ENCODE measurements at regions not wholly inside any gene's neighbourhood (a gene's known extent, or its start where the extent isn't known, plus 50 kb on each side); places are given as distances from the start of the nearest gene placed in this dataset.

DNA sequence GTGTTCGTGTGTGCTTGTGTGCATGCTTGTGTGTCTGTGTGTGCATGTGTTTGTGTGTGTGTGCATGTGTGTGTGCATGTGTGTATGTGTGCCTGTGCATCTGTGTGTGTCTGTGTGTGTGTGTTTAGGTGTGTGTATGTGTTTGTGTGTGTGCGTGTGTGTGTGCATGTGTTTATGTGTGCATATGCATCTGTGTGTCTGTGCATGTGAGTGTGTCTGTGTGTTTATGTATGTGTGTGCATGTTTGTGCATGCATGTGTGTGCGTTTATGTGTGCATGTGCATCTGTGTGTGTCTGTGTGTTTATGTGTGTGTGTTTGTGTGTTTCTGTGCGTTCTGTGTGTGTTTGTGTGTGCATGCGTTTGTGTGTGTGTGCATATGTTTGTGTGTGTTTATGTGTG lies 106.6 kb upstream of the TNRC6C start:
- TF ChIP-seq, protein P1, sequence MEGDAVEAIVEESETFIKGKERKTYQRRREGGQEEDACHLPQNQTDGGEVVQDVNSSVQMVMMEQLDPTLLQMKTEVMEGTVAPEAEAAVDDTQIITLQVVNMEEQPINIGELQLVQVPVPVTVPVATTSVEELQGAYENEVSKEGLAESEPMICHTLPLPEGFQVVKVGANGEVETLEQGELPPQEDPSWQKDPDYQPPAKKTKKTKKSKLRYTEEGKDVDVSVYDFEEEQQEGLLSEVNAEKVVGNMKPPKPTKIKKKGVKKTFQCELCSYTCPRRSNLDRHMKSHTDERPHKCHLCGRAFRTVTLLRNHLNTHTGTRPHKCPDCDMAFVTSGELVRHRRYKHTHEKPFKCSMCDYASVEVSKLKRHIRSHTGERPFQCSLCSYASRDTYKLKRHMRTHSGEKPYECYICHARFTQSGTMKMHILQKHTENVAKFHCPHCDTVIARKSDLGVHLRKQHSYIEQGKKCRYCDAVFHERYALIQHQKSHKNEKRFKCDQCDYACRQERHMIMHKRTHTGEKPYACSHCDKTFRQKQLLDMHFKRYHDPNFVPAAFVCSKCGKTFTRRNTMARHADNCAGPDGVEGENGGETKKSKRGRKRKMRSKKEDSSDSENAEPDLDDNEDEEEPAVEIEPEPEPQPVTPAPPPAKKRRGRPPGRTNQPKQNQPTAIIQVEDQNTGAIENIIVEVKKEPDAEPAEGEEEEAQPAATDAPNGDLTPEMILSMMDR (IDR thresholded peaks at IDR 0.05), result no peak
- no peak for TF ChIP-seq POLR2AphosphoS5 (IDR thresholded peaks at IDR 0.05)
